CD14-positive monocyte (primary cell): ENCODE measurements at regions not wholly inside any gene's neighbourhood (a gene's known extent, or its start where the extent isn't known, plus 50 kb on each side); places are given as distances from the start of the nearest gene placed in this dataset.
"Not testable (repeated sequence)": the region's sequence is repeated elsewhere in the genome, so short reads cannot be mapped to it uniquely, and the experiment has no call there.

Source experiments
- DNase-seq, 3 donors: peaks; one replicate each; pipeline ENCODE4 v3.0.0-alpha.2; 2011 to 2022
- H2AFZ ChIP-seq: 2 replicates; pipeline ENCODE4 v1.6.0; 2012; ENCODE audit warnings: mild to moderate bottlenecking, low read depth, low read length, inconsistent platforms; ENCODE audit not compliant: insufficient read depth, poor library complexity, severe bottlenecking
- H3K27ac ChIP-seq, 2 donors: 1 replicate in 1 of 2; 2 replicates in 1 of 2; pipeline ENCODE4 v1.5.1; 2012 to 2013; ENCODE audit warnings: low read length in 2 of 2, control low read depth in 1 of 2, inconsistent platforms in 1 of 2, low read depth in 1 of 2, mild to moderate bottlenecking in 1 of 2
- H3K27me3 ChIP-seq, 2 donors: one replicate each; pipeline versions ENCODE4 v1.6.0 to v1.6.1; 2011 to 2013; ENCODE audit warnings: low read length in 2 of 2; ENCODE audit not compliant: control insufficient read depth in 2 of 2, insufficient read depth in 2 of 2
- H3K36me3 ChIP-seq, 2 donors: replicated peaks in 1 of 2; 1 replicate in 1 of 2; 2 replicates in 1 of 2; pipeline versions ENCODE4 v1.5.1 to v1.6.1; 2012 to 2013; ENCODE audit warnings: low read length in 2 of 2, control low read depth in 1 of 2, inconsistent platforms in 1 of 2, mild to moderate bottlenecking in 1 of 2; ENCODE audit not compliant: insufficient read depth in 2 of 2, control insufficient read depth in 1 of 2
- H3K4me1 ChIP-seq, 2 donors: 1 replicate in 1 of 2; 2 replicates in 1 of 2; pipeline versions ENCODE4 v1.5.1 to v1.6.1; 2012 to 2013; ENCODE audit warnings: low read length in 2 of 2, control low read depth in 1 of 2, inconsistent platforms in 1 of 2, mild to moderate bottlenecking in 1 of 2, moderate library complexity in 1 of 2; ENCODE audit not compliant: insufficient read depth in 2 of 2, control insufficient read depth in 1 of 2
- H3K4me2 ChIP-seq: replicated peaks from 2 replicates; pipeline ENCODE3; 2012; ENCODE audit warnings: low read length, moderate library complexity, mild to moderate bottlenecking; ENCODE audit not compliant: poor library complexity, severe bottlenecking; ENCODE audit errors: extremely low read depth
- H3K4me3 ChIP-seq, 3 experiments: fragments of 200-600 bp in 1 of 3; sonication (generic) in 1 of 3; replicated peaks in 1 of 3; 1 replicate in 2 of 3; 2 replicates in 1 of 3; pipeline ENCODE4 v1.5.1; 2011 to 2013; ENCODE audit warnings: low read length in 3 of 3, mild to moderate bottlenecking in 3 of 3, control low read depth in 2 of 3, low read depth in 2 of 3, inconsistent platforms in 1 of 3, moderate library complexity in 1 of 3
- H3K79me2 ChIP-seq: 2 replicates; pipeline ENCODE4 v1.6.0; 2012; ENCODE audit warnings: mild to moderate bottlenecking, control low read depth, inconsistent platforms, low read length, moderate library complexity; ENCODE audit not compliant: insufficient read depth
- H3K9ac ChIP-seq: 2 replicates; pipeline ENCODE4 v1.6.0; 2017; ENCODE audit warnings: low read length, mild to moderate bottlenecking; ENCODE audit not compliant: insufficient read depth, poor library complexity, severe bottlenecking
- H3K9me3 ChIP-seq, 2 donors: replicated peaks in 1 of 2; 1 replicate in 1 of 2; 2 replicates in 1 of 2; pipeline versions ENCODE4 v1.5.1 to v1.6.1; 2012 to 2013; ENCODE audit warnings: low read length in 2 of 2, control low read depth in 1 of 2; ENCODE audit not compliant: control insufficient read depth in 1 of 2, insufficient read depth in 1 of 2
- H4K20me1 ChIP-seq: 2 replicates; pipeline ENCODE4 v1.6.0; 2012; ENCODE audit warnings: mild to moderate bottlenecking, low read length, control low read depth, moderate library complexity; ENCODE audit not compliant: insufficient read depth
- H3K27ac Mint-ChIP-seq, 7 donors: one replicate each; pipeline ENCODE4 v1.8.0; 2020; ENCODE audit warnings: mild to moderate bottlenecking in 7 of 7, mixed read lengths in 7 of 7, moderate library complexity in 6 of 7, inconsistent platforms in 2 of 7
- H3K27me3 Mint-ChIP-seq, 3 donors: one replicate each; pipeline ENCODE4 v1.8.0; 2021 to 2022; ENCODE audit warnings: low read depth in 3 of 3, mild to moderate bottlenecking in 3 of 3, mixed read lengths in 3 of 3, moderate library complexity in 3 of 3, inconsistent platforms in 1 of 3
- H3K36me3 Mint-ChIP-seq, 2 donors: one replicate each; pipeline ENCODE4 v1.8.0; 2020; ENCODE audit warnings: mixed read lengths in 2 of 2, inconsistent platforms in 1 of 2, mild to moderate bottlenecking in 1 of 2
- H3K4me1 Mint-ChIP-seq: one replicate; pipeline ENCODE4 v1.8.0; 2020; ENCODE audit warnings: mild to moderate bottlenecking, mixed read lengths
- H3K4me3 Mint-ChIP-seq, 2 donors: one replicate each; pipeline ENCODE4 v1.8.0; 2020; ENCODE audit warnings: mild to moderate bottlenecking in 2 of 2, mixed read lengths in 2 of 2, moderate library complexity in 1 of 2
- H3K9me3 Mint-ChIP-seq, 7 donors: one replicate each; pipeline ENCODE4 v1.8.0; 2020 to 2022; ENCODE audit warnings: mixed read lengths in 7 of 7, mild to moderate bottlenecking in 6 of 7, moderate library complexity in 6 of 7, inconsistent platforms in 2 of 7
- WGBS: methylation state at CpG from one replicate; pipeline ENCODE4 v1.1.5; 2013; ENCODE audit warnings: missing lambda C conversion rate; ENCODE audit not compliant: insufficient coverage; 5-methylcytosine and 5-hydroxymethylcytosine counted together
- intact Hi-C, 2 donors: fragments of 100-400 bp; cut with micrococcal nuclease; formaldehyde crosslinking; loops; one replicate each; pipeline versions ENCODE4 v1.15.0 to v1.15.1; 2023
- TF ChIP-seq, protein P1 (sequence below): fragments of 200-600 bp; IDR thresholded peaks from one replicate; pipeline ENCODE4 v1.8.0; 2022; ENCODE audit warnings: antibody characterized with exemption, mild to moderate bottlenecking

DNA sequence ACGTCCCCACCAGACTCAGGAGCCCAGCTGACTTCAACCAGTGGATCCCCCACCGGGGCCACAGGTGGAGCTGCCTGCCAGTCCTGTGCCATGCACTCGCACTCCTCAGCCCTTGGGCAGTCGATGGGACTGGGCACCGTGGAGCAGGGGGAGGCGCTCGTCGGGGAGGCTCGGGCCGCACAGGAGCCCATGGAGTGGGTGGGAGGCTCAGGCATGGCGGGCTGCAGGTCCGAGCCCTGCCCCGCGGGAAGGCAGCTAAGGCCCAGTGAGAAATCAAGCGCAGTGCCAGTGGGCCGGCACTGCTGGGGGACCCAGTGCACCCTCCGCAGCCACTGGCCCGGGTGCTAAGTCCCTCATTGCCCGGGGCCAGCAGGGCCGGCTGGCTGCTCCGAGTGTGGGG lies 52.3 kb upstream of the LRRC30 start:
- H2AFZ ChIP-seq, intact Hi-C loops, H3K79me2 ChIP-seq, H3K36me3 ChIP-seq, H3K4me3 ChIP-seq, H3K4me3 Mint-ChIP-seq, DNase-seq, H3K27ac ChIP-seq, H3K27me3 ChIP-seq, H3K4me1 ChIP-seq, H4K20me1 ChIP-seq, H3K4me2 ChIP-seq, H3K36me3 Mint-ChIP-seq, H3K9ac ChIP-seq, H3K9me3 ChIP-seq, H3K27ac Mint-ChIP-seq, H3K9me3 Mint-ChIP-seq, H3K27me3 Mint-ChIP-seq: not testable (repeated sequence)
- peaks cover 13% of the 10 kb centered on the region for H3K4me1 Mint-ChIP-seq
- 94% methylated on average over 13 of the region's 21 CpGs for WGBS

GRCh38 chr18:7177116-7177744 lies 53.7 kb upstream of the LRRC30 start:
- Histone ChIP-seq H4K20me1 (no peaks in the 10 kb centered on the region), H3K4me1 (no peaks in the 10 kb centered on the region), H3K36me3 (no peaks in the 10 kb centered on the region), H3K27me3 (no peaks in the 10 kb centered on the region), H3K4me2 (no peak overlapping the region), H3K9ac (no peak overlapping the region), H2AFZ (no peak overlapping the region), H3K27ac (no peak overlapping the region), H3K9me3 (no peaks in the 10 kb centered on the region), H3K79me2 (no peaks in the 10 kb centered on the region), H3K4me3 (no peak overlapping the region)
- Mint-ChIP-seq H3K27me3 (peaks cover 0 to 6% (median 5%) of the 10 kb centered on the region in 3 donors), H3K27ac (no peak overlapping the region), H3K4me3 (no peak overlapping the region), H3K4me1 (peaks cover 13% of the 10 kb centered on the region), H3K9me3 (peaks cover 0 to 3% (median 0%) of the 10 kb centered on the region in 7 donors), H3K36me3 (no peaks in the 10 kb centered on the region)
- no peak for DNase-seq
- 85% methylated on average over 2 of the region's 4 CpGs for WGBS
- TF ChIP-seq, protein P1, sequence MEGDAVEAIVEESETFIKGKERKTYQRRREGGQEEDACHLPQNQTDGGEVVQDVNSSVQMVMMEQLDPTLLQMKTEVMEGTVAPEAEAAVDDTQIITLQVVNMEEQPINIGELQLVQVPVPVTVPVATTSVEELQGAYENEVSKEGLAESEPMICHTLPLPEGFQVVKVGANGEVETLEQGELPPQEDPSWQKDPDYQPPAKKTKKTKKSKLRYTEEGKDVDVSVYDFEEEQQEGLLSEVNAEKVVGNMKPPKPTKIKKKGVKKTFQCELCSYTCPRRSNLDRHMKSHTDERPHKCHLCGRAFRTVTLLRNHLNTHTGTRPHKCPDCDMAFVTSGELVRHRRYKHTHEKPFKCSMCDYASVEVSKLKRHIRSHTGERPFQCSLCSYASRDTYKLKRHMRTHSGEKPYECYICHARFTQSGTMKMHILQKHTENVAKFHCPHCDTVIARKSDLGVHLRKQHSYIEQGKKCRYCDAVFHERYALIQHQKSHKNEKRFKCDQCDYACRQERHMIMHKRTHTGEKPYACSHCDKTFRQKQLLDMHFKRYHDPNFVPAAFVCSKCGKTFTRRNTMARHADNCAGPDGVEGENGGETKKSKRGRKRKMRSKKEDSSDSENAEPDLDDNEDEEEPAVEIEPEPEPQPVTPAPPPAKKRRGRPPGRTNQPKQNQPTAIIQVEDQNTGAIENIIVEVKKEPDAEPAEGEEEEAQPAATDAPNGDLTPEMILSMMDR, result peak; percentile 52
- intact Hi-C loops, result no loop called here
